Amniotic stem cell (primary cell): ENCODE measurements at regions not wholly inside any gene's neighbourhood (a gene's known extent, or its start where the extent isn't known, plus 50 kb on each side); places are given as distances from the start of the nearest gene placed in this dataset.

Experiments
- DNase-seq: peaks from one replicate; lab custom pipeline; 2025; lab: John Stamatoyannopoulos, UW

GRCh38 chr5:67267512-67268216 lies 71.1 kb upstream of the CD180 start:
- DNase-seq: no peak

GRCh38 chr5:67266654-67267350 lies 70.2 kb upstream of the CD180 start:
- DNase-seq: no peak

- no peak for DNase-seq
These were observed 69.4 kb upstream of the CD180 start for GRCh38 chr5:67265951-67266350.

- no peak for DNase-seq
These were observed 67.2 kb upstream of the CD180 start for GRCh38 chr5:67263656-67264408.

- DNase-seq: no peak
These were observed 66.4 kb upstream of the CD180 start for GRCh38 chr5:67262956-67263355.

GRCh38 chr5:67262206-67262605 lies 65.6 kb upstream of the CD180 start:
- DNase-seq: no peak

GRCh38 chr5:67259548-67260215 lies 63.1 kb upstream of the CD180 start:
- no peak for DNase-seq

GRCh38 chr5:67257500-67257899 lies 60.9 kb upstream of the CD180 start:
- no peak for DNase-seq

GRCh38 chr5:67257077-67257476 lies 60.5 kb upstream of the CD180 start:
- no peak for DNase-seq

- no peak for DNase-seq
These were observed 59.3 kb upstream of the CD180 start for GRCh38 chr5:67255881-67256280.

- DNase-seq: no peak
These were observed 57.3 kb upstream of the CD180 start for GRCh38 chr5:67253911-67254310.

- DNase-seq: no peak
These were observed 52.9 kb upstream of the CD180 start for GRCh38 chr5:67249590-67249895.

- DNase-seq: no peak
These were observed 52.3 kb upstream of the CD180 start for GRCh38 chr5:67248703-67249589.

- DNase-seq: no peak
These were observed 50.1 kb upstream of the CD180 start for GRCh38 chr5:67246546-67247268.
